ENCODE measurements at regions not wholly inside any gene's neighbourhood (a gene's known extent, or its start where the extent isn't known, plus 50 kb on each side); places are given as distances from the start of the nearest gene placed in this dataset.
A peak's percentile ranks its signal among the peaks of the same experiment; 100 is the strongest.
"Not testable (repeated sequence)": the region's sequence is repeated elsewhere in the genome, so short reads cannot be mapped to it uniquely, and the experiment has no call there.

GRCh38 chr4:137927972-137928371, 314.2 kb downstream of the SLC7A11 start:
- no peak overlapping the region for H3K27ac ChIP-seq
- no peaks in the 10 kb centered on the region for H3K9me3 ChIP-seq (replicated peaks)
- H3K4me1 ChIP-seq = peaks cover 8% of the 10 kb centered on the region
- no peak for DNase-seq
- H3K36me3 ChIP-seq = no peaks in the 10 kb centered on the region
- no peaks in the 10 kb centered on the region for H3K27me3 ChIP-seq
- no peak overlapping the region for H3K4me3 ChIP-seq

- peaks cover 17% of the 10 kb centered on the region for H3K4me1 ChIP-seq
- H3K9me3 ChIP-seq (replicated peaks) = no peaks in the 10 kb centered on the region
- H3K27me3 ChIP-seq = no peaks in the 10 kb centered on the region
- H3K36me3 ChIP-seq = no peaks in the 10 kb centered on the region
- H3K27ac ChIP-seq = peak overlapping the region; percentile 93
- no peak overlapping the region for H3K4me3 ChIP-seq
- DNase-seq = no peak
Observed at GRCh38 chr4:137923494-137923893, 318.7 kb downstream of the SLC7A11 start.

- H3K27ac ChIP-seq = peak overlapping the region; percentile 93
- no peaks in the 10 kb centered on the region for H3K36me3 ChIP-seq
- H3K4me3 ChIP-seq = no peak overlapping the region
- H3K4me1 ChIP-seq = peaks cover 17% of the 10 kb centered on the region
- H3K27me3 ChIP-seq = no peaks in the 10 kb centered on the region
- H3K9me3 ChIP-seq (replicated peaks) = no peaks in the 10 kb centered on the region
- DNase-seq = peak; percentile 49 to 79
Observed at GRCh38 chr4:137922721-137923120, 319.4 kb downstream of the SLC7A11 start.

- DNase-seq = peak; percentile 45 to 66
- H3K4me3 ChIP-seq = no peak overlapping the region
- no peaks in the 10 kb centered on the region; the same call in 1 of the 2 replicates for H3K4me1 ChIP-seq
- H3K36me3 ChIP-seq = no peaks in the 10 kb centered on the region
- H3K27ac ChIP-seq = no peak overlapping the region
- H3K9me3 ChIP-seq (replicated peaks) = peaks cover 3% of the 10 kb centered on the region
- no peaks in the 10 kb centered on the region for H3K27me3 ChIP-seq
Observed at GRCh38 chr4:137909529-137910309, 332.4 kb downstream of the SLC7A11 start.

GRCh38 chr4:137905930-137906329, 336.2 kb downstream of the SLC7A11 start:
- Histone ChIP-seq H3K4me1 (no peaks in the 10 kb centered on the region; the same call in 1 of the 2 replicates), H3K27me3 (no peaks in the 10 kb centered on the region), H3K9me3 (replicated peaks) (no peaks in the 10 kb centered on the region), H3K4me3 (no peak overlapping the region), H3K27ac (no peak overlapping the region), H3K36me3 (no peaks in the 10 kb centered on the region)
- DNase-seq = no peak

- DNase-seq = no peak
- H3K4me1 ChIP-seq = no peaks in the 10 kb centered on the region
- H3K27ac ChIP-seq = no peak overlapping the region
- no peaks in the 10 kb centered on the region for H3K36me3 ChIP-seq
- no peaks in the 10 kb centered on the region for H3K9me3 ChIP-seq (replicated peaks)
- no peak overlapping the region for H3K4me3 ChIP-seq
- H3K27me3 ChIP-seq = no peaks in the 10 kb centered on the region
Observed at GRCh38 chr4:137901114-137901513, 341.0 kb downstream of the SLC7A11 start.

- no peak for DNase-seq
- no peak overlapping the region for H3K27ac ChIP-seq
- no peaks in the 10 kb centered on the region for H3K36me3 ChIP-seq
- H3K9me3 ChIP-seq (replicated peaks) = no peaks in the 10 kb centered on the region
- no peaks in the 10 kb centered on the region for H3K27me3 ChIP-seq
- H3K4me1 ChIP-seq = no peaks in the 10 kb centered on the region
- H3K4me3 ChIP-seq = no peak overlapping the region
Observed at GRCh38 chr4:137896221-137896737, 345.9 kb downstream of the SLC7A11 start.

- H3K9me3 ChIP-seq (replicated peaks); H3K36me3 ChIP-seq; H3K4me1 ChIP-seq; H3K27me3 ChIP-seq; H3K4me3 ChIP-seq; H3K27ac ChIP-seq; DNase-seq: not testable (repeated sequence)
Observed at GRCh38 chr4:137895515-137895914, 346.6 kb downstream of the SLC7A11 start.

GRCh38 chr4:137892134-137892533, 350.0 kb downstream of the SLC7A11 start:
- Histone ChIP-seq H3K36me3 (no peaks in the 10 kb centered on the region), H3K9me3 (replicated peaks) (no peaks in the 10 kb centered on the region), H3K4me1 (no peaks in the 10 kb centered on the region), H3K27me3 (no peaks in the 10 kb centered on the region), H3K27ac (no peak overlapping the region), H3K4me3 (no peak overlapping the region)
- peak in 1 of 2 experiments; percentile 3 for DNase-seq

GRCh38 chr4:137890812-137891211, 351.3 kb downstream of the SLC7A11 start:
- Histone ChIP-seq H3K9me3 (replicated peaks) (no peaks in the 10 kb centered on the region), H3K27me3 (no peaks in the 10 kb centered on the region), H3K27ac (no peak overlapping the region), H3K4me3 (no peak overlapping the region), H3K36me3 (no peaks in the 10 kb centered on the region), H3K4me1 (no peaks in the 10 kb centered on the region)
- DNase-seq = no peak

GRCh38 chr4:137881641-137882040, 349.3 kb upstream of the PCDH18 start:
- DNase-seq = no peak
- Histone ChIP-seq H3K4me3 (no peak overlapping the region), H3K36me3 (no peaks in the 10 kb centered on the region), H3K27ac (no peak overlapping the region), H3K9me3 (replicated peaks) (no peaks in the 10 kb centered on the region), H3K4me1 (no peaks in the 10 kb centered on the region), H3K27me3 (no peaks in the 10 kb centered on the region)

- H3K4me1 ChIP-seq; H3K27ac ChIP-seq; H3K9me3 ChIP-seq (replicated peaks); H3K4me3 ChIP-seq; DNase-seq; H3K27me3 ChIP-seq; H3K36me3 ChIP-seq: not testable (repeated sequence)
Observed at GRCh38 chr4:137868067-137868466, 335.8 kb upstream of the PCDH18 start.

- no peaks in the 10 kb centered on the region for H3K9me3 ChIP-seq (replicated peaks)
- no peaks in the 10 kb centered on the region for H3K36me3 ChIP-seq
- no peak overlapping the region for H3K4me3 ChIP-seq
- H3K27me3 ChIP-seq = no peaks in the 10 kb centered on the region
- DNase-seq = no peak
- no peak overlapping the region for H3K27ac ChIP-seq
- no peaks in the 10 kb centered on the region for H3K4me1 ChIP-seq
Observed at GRCh38 chr4:137866671-137867070, 334.4 kb upstream of the PCDH18 start.

- DNase-seq = peak in 1 of 2 experiments; percentile 26
Observed at GRCh38 chr4:137861682-137862081, 329.4 kb upstream of the PCDH18 start.

GRCh38 chr4:137853424-137853823, 321.1 kb upstream of the PCDH18 start:
- no peaks in the 10 kb centered on the region; the same call in 1 of the 2 replicates for H3K9me3 ChIP-seq (replicated peaks)
- H3K27ac ChIP-seq = no peak overlapping the region
- H3K4me3 ChIP-seq = no peak overlapping the region
- no peaks in the 10 kb centered on the region for H3K4me1 ChIP-seq
- H3K36me3 ChIP-seq = no peaks in the 10 kb centered on the region
- H3K27me3 ChIP-seq = no peaks in the 10 kb centered on the region
- no peak for DNase-seq

More at GRCh38 chr4:137861682-137862081, 329.4 kb upstream of the PCDH18 start:
- Histone ChIP-seq H3K9me3 (replicated peaks) (no peaks in the 10 kb centered on the region), H3K36me3 (no peaks in the 10 kb centered on the region), H3K4me1 (no peaks in the 10 kb centered on the region), H3K27me3 (no peaks in the 10 kb centered on the region), H3K27ac (no peak overlapping the region), H3K4me3 (no peak overlapping the region)

GRCh38 chr4:137852326-137852725, 320.0 kb upstream of the PCDH18 start:
- no peaks in the 10 kb centered on the region; the same call in 1 of the 2 replicates for H3K9me3 ChIP-seq (replicated peaks)

More at GRCh38 chr4:137852326-137852725, 320.0 kb upstream of the PCDH18 start:
- H3K4me1 ChIP-seq = no peaks in the 10 kb centered on the region
- H3K27me3 ChIP-seq = no peaks in the 10 kb centered on the region
- H3K27ac ChIP-seq = no peak overlapping the region
- H3K4me3 ChIP-seq = no peak overlapping the region
- no peaks in the 10 kb centered on the region for H3K36me3 ChIP-seq
- DNase-seq = no peak
